GM12878 (cell line): ENCODE measurements at regions not wholly inside any gene's neighbourhood (a gene's known extent, or its start where the extent isn't known, plus 50 kb on each side); places are given as distances from the start of the nearest gene placed in this dataset.

Experiments
- HDGF ChIP-seq: fragments of 450-650 bp; IDR thresholded peaks from 2 replicates; pipeline ENCODE4 v1.6.1; 2016; ENCODE audit warnings: antibody characterized with exemption
- TF ChIP-seq, protein P1 (sequence below): fragments of 450-650 bp; IDR thresholded peaks from 2 replicates; pipeline ENCODE4 v1.6.1; 2017; ENCODE audit warnings: mild to moderate bottlenecking, moderate library complexity
- TF ChIP-seq, protein P2 (sequence below): fragments of 450-650 bp; IDR thresholded peaks from 2 replicates; pipeline ENCODE4 v1.6.1; 2016; ENCODE audit warnings: mild to moderate bottlenecking, moderate library complexity, borderline replicate concordance

DNA sequence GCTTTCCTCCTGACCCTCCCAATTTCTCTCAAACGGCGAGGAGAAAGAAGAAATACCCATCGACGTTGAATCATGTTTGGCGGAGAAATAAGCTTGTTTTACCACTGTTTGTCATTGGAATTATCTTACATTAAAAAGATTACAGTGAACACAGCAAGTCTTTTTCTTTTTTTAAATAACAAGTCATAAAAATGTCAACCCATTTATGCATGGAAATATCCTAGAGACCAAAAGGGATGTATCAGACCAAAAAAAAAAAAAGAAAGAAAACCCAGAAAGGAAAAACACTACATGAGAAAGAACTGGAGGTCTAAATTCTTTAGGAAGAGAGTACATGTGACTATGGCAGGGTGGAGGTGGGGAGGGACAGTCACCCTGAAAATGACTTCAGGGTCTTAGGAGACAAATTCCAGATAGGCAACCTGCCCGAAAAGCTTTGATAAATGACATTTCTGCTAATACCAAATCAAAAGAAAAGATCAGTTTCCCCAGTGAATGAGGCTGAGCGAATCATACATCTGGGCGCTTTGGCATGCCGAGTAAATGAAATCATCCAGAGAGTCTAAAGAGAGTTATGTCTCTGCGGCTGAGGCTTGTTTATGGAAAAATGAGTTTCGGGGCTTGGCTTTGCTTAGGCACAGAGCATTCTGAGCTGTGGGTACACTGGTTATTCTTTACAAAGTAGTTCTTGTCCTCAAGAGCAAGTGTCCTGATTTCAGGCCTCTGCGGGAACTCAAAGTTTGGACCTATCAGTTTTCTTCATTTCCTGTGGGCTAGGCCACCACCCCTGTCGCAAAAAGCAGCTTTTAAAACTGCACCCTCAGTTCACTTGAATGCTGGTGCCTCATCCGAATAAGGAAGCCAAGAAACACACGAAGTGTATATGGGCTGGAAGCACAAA is 110.1 kb upstream of the TGFBR2 start (continued):
- TF ChIP-seq, protein P1, sequence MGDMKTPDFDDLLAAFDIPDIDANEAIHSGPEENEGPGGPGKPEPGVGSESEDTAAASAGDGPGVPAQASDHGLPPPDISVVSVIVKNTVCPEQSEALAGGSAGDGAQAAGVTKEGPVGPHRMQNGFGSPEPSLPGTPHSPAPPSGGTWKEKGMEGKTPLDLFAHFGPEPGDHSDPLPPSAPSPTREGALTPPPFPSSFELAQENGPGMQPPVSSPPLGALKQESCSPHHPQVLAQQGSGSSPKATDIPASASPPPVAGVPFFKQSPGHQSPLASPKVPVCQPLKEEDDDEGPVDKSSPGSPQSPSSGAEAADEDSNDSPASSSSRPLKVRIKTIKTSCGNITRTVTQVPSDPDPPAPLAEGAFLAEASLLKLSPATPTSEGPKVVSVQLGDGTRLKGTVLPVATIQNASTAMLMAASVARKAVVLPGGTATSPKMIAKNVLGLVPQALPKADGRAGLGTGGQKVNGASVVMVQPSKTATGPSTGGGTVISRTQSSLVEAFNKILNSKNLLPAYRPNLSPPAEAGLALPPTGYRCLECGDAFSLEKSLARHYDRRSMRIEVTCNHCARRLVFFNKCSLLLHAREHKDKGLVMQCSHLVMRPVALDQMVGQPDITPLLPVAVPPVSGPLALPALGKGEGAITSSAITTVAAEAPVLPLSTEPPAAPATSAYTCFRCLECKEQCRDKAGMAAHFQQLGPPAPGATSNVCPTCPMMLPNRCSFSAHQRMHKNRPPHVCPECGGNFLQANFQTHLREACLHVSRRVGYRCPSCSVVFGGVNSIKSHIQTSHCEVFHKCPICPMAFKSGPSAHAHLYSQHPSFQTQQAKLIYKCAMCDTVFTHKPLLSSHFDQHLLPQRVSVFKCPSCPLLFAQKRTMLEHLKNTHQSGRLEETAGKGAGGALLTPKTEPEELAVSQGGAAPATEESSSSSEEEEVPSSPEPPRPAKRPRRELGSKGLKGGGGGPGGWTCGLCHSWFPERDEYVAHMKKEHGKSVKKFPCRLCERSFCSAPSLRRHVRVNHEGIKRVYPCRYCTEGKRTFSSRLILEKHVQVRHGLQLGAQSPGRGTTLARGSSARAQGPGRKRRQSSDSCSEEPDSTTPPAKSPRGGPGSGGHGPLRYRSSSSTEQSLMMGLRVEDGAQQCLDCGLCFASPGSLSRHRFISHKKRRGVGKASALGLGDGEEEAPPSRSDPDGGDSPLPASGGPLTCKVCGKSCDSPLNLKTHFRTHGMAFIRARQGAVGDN = no peak
- no peak for TF ChIP-seq HDGF
- TF ChIP-seq, protein P2, sequence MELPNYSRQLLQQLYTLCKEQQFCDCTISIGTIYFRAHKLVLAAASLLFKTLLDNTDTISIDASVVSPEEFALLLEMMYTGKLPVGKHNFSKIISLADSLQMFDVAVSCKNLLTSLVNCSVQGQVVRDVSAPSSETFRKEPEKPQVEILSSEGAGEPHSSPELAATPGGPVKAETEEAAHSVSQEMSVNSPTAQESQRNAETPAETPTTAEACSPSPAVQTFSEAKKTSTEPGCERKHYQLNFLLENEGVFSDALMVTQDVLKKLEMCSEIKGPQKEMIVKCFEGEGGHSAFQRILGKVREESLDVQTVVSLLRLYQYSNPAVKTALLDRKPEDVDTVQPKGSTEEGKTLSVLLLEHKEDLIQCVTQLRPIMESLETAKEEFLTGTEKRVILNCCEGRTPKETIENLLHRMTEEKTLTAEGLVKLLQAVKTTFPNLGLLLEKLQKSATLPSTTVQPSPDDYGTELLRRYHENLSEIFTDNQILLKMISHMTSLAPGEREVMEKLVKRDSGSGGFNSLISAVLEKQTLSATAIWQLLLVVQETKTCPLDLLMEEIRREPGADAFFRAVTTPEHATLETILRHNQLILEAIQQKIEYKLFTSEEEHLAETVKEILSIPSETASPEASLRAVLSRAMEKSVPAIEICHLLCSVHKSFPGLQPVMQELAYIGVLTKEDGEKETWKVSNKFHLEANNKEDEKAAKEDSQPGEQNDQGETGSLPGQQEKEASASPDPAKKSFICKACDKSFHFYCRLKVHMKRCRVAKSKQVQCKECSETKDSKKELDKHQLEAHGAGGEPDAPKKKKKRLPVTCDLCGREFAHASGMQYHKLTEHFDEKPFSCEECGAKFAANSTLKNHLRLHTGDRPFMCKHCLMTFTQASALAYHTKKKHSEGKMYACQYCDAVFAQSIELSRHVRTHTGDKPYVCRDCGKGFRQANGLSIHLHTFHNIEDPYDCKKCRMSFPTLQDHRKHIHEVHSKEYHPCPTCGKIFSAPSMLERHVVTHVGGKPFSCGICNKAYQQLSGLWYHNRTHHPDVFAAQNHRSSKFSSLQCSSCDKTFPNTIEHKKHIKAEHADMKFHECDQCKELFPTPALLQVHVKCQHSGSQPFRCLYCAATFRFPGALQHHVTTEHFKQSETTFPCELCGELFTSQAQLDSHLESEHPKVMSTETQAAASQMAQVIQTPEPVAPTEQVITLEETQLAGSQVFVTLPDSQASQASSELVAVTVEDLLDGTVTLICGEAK = no peak
